C1 segment of cervical spinal cord (tissue), 14 donors: ENCODE measurements at regions not wholly inside any gene's neighbourhood (a gene's known extent, or its start where the extent isn't known, plus 50 kb on each side); places are given as distances from the start of the nearest gene placed in this dataset.

Source experiments
- DNase-seq, 14 donors: peaks; one replicate each; lab custom pipeline; 2025; lab: John Stamatoyannopoulos, UW

DNA sequence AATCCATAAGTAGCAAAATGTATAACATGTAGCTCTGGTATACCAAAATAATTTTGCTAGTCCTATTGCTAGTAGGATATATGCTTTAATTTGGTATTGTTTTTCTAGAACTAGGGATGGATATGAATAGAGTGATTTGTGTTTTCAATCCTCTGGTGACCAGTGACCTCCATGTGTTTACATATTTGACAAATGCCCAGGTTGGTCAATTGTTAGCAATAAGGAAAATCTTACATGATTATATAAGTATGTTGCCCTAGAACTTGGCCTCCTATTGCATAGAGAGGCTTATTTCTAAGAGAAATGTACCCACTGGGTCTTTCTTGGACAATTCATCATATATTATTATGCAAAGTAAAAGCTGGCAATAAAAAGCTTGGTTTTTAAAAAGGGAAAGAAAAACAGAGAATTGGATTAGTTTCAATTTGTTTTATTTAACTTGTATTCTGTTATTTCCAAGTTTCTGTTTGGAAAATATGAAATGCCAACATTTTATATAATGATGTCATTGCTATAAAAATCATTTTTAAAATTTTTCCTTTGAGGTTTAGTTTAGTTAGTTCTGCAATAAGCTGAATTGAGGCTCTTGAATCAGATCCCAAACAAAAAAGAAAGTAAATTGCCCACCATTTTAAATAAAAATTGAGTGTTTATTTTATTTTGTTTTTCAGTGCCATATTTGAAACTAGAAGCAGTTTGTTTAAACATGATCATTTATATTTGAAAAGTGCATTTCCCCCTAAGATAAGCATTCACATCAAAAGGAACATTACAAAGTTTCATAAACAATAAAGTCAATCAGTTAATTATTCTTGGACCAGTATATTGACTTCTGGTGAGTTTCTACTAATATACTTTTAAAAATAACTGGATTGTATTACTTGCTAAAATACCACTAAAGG, 210.9 kb downstream of the ZC3H11B start:
- no peak for DNase-seq

DNA sequence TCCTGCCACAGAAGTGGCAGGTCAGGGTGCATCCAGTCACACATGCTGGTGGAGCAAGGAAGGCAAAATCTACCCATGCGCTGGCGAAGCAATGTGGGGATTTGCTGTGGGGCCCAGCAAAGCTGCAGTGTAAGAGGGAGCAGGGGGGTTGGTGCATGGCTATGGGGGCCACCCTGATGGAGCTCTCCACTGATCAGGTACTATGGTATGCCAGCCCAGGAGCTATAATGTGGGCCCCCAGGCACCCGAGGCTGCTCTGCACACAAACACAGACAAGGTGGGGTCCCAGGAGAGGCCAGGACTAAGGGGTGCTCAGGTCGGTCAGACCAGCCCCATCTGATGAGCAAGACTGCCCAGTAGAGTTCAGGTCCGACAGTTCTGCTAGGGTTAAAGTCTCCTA, 213.5 kb downstream of the ZC3H11B start:
- DNase-seq: no peak

DNA sequence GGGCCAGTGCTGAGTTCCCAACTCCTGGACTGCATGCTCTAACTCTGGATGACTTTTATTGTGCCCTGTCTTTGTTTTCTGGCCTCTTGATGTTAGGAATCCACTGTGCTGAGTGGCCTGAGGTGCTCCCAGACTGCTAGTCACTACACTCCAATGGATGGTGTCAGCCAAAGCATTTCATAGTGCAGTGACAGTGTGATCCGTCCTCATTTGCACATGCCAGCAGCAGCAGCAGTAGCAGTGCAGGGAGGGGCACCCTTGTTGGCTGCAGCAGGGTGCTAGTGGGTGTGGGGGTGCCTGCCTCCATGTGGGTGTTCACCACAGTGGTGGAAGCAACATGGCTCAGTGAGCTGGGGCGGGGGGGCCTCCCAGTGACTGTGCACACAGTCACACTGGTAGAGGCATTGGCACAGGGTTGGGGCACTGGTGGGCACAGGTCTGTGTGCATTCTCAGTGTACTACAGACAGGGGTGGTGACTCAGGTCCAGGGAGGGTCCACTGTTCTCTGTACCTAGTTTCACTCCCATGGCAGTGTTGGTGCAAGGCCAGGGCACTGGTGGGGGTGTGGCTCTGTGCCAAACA, 214.0 kb downstream of the ZC3H11B start:
- DNase-seq: no peak

DNA sequence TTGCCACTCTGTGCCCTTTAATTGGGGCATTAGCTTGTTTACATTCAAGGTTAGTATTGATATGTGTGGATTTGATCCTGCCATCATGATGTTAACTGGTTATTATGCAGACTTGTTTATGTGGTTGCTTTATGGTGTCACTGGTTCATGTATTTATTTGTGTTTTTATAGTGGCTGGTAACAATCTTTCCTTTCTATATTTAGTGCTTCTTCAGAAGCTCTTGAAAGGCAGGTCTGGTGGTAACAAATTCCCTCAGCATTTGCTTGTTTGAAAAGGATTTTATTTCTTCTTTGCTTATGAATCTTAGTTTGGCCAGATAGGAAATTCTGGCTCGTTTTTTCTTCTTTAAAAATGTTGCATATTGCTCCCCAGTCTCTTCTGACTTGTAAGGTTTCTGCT, 215.4 kb downstream of the ZC3H11B start:
- no peak for DNase-seq

DNA sequence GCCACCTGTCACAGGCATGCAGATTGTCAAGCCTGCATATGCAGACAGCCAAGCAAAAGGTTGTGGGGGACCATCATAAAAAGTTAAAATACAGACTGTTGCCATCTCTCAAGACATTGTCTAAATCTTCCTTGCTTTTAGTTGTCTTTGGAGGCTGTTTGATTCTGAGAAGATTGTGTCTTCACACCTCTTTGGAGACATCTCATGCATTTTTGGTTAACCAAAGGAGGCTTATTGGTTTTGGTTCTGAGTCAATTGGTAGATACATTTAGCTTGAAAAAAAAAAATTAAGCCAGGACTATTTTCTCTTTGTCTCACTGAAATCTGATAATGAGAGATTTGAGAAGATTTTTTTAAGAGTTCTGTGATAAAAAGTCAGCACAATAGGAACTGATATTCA, 217.6 kb downstream of the LYPLAL1 start:
- no peak for DNase-seq

DNA sequence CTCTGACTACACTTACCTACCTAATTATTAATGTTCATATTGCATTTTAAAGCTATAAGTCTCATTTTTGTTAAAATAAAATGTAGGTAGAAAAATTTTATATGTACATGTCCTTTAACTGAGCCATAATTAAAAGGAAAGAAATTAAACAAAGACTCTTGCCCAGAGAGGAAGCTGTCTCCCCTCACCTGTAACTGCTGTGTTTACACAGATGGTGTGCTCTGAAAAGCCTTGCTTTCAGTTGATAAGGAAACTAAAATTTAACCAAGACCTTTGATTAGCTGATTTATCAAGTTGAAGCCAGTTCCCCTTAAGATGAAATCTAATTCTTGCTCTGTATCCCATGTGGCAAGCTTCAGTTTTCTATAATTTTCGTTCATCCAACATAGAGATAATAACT, 213.5 kb downstream of the LYPLAL1 start:
- DNase-seq: no peak

DNA sequence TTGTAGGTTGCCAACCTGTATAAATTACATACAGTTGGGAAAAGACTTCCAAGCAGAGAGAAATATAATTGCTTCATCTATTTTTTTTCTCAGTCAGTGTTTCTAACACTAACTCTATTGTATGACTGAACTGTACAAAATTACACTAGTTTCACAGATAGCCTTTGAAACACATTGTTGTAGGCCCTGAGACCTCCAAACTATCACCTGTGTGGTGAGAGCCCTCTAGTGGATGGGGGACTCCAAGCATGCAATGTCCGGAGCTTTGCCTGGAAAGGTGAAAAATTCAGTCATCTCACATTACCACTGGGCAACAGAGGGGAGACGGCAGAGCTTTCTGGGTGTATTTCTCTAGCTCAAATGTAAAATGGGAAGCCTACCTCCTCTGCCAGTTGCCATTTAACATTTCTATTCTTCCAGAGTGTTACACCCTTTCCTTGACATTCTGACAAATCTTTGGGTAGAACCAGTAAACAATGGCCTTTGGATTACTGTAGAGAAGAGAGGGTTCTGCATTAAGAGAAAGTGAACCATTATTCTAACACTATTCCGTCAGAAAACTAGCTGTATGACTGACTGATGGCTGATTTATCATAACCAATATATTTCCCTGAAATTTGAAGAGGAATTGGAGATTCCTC, 212.2 kb downstream of the LYPLAL1 start:
- peak in 6 of 14 donors; percentile 1 to 16 (median 6) for DNase-seq

DNA sequence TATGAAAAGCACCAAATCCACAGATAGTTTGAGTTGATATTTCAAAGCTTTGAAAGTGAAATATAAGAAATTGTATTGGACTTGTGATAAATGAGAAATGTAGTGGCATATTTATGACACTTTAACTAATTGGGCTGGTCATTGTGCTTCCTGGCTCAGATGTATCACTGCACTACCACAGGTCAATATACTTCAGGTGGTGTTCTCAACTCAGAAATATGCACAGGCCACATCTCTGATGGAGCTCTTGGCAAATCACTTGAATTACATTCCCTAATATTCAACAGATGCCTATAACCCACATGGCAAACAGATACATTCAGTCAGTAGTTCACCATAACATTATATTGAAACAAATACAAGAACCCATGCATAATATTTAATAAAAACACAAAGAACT, 209.6 kb downstream of the LYPLAL1 start:
- DNase-seq: no peak

DNA sequence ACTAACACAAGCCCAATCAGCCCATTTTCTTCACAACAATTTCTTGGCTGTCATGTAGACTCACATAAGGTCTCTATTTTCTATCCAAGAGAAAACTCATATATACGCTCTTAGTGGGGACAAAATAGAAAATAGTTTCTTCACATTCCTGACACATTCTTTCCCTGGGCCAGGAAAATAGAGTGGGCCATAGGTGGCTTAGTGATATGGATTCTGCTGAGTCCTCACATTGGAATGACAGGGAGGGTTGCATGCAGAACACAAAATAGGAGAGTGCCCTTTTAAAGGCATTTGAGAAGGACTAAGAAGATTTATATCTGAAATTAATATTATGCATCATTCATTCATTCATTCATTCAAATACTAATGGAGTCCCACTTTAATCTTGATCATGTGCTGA, 207.7 kb downstream of the LYPLAL1 start:
- no peak for DNase-seq

DNA sequence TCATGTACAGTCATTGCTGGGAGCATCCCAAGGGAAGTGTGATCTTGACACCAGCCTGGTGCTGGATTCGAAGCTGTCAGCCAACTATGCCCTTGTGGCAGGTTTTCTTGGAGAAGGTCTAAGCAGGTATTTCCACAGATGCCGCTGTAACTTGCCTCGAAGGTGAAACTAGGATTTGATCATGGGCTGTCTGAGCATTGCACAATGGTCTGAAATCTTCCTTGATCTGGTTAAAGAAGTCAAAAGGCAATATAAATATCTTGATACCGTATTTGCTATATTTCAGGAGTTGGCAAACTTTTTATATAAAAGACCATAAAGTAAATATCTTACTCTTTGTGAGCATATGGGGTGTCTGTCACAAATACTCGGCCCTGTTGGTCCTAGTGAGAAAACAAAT, 206.8 kb downstream of the LYPLAL1 start:
- no peak for DNase-seq

DNA sequence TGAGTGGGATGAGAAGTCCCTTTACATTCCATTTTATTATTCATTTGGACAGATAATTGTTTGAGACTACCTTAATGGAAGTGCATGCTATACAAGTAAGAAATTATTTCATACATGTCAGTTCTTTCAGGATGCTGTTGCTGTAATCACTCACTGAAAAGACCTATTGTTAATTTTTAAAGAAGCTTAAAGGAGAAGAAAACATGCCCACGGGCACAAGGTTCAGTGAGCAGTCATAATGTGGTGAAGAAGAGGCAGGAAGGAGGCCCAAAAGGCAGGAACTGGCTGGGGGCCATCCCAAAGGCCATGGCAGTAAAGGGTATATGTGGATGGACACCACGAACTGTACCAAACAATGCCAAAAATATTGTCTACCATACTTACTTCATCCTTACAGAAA, 206.0 kb downstream of the LYPLAL1 start:
- no peak for DNase-seq

DNA sequence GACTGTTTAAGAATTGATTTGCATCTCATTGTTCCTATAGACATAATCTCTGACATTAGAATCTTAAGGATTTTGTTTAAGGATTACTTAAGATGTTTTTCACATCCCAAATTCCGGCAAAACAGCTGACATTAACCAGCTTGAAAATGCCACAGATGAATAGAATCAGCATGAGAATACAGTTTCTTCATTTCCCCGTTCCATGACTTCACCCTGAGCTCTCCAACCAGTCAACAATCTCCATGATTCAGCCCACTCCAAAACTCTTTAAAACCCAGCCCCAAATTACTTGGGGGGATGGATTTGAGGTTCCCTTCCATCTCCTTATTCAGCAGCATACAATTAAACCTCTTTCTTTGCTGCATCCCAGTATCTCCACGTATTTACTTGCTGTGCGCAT, 201.0 kb downstream of the LYPLAL1 start:
- DNase-seq: no peak

DNA sequence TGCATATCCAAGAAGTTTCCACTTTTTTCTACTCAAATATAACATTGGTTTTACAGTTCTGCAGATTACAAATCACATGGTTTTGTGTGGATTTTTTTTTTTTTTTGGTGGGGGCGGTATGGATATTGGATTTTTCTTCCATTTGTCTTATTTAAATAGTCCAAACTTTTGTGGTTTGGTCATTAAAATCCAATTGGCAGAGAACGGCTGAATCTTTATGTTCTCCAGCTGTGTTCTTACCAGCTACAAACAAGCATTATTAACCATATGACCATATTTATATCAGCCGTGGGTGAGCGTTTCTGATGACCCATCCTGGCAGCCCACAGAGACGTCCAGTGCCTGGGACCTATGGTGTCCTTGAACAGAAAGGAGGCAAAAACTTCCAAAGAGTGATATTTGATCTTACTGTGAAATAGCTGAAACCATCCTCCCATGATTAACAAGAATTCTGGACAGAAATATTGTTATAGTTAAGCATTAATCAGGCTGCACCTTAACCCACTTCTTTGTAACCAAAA, 200.4 kb downstream of the LYPLAL1 start:
- DNase-seq: no peak

DNA sequence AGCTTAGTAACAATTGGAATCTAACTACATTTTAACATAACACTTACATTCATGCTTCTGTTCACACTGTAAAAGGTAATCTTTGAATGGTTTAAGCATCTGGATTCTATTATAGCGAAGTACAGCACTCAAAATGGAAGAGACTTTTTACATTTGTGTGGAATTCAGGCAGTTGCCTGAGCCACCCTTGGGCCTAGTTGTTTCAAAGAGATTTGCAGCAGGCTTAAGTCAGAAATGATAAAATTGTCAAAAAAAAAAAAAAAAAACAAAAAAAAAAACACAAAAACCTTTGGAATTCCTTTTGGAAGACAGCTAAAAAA, 199.9 kb downstream of the LYPLAL1 start:
- DNase-seq: no peak

DNA sequence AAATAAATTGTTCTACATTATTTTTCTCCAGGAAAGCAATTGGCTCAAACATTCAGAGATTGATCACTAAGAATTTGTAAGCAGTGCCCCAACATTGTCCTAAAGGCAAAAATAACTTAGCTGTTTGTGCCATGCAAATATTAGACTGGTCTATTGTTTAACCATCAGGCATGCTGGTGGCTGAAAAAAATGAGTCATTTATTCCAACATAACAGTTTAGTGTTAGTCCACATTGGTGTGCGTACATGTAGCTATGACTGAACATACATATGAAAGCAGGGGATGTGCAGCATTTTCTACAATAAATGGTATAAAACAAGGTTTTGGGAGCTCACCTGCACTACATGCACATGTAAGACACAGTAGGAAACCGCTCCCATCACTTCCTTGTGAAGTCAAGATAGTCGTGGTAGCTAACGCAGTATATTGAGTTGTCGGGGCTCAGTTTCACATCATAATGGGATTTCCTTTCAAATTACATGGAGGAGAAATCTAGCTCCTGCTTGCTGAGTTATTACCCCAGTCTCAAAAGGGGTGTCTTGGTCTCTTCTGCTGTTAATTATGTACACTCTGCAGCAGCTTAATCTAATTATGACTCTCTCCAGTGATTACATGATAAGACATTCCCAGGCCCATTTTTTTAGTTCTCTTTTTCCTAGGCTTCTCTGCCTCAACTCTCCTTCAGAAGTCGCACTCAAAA, 199.4 kb downstream of the LYPLAL1 start:
- no peak for DNase-seq

DNA sequence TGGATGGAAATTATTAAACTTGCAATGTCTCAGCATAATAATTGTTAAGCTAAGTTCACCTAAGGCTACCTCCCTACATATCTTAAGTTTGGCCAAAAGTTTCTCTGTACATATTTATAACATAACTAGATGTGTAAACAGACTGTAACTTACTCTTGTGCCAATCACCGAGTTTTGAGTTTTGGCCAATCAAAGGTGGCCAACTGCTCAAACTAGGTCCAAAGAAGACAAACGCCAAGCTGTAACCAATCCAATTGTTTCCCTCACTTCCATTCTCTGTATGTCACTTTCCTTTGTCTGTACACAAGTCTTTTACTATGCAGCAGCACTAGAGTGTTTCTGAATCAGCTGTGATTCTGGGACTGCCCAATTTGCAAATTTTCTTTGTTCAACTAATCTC, 197.8 kb downstream of the LYPLAL1 start:
- no peak for DNase-seq

DNA sequence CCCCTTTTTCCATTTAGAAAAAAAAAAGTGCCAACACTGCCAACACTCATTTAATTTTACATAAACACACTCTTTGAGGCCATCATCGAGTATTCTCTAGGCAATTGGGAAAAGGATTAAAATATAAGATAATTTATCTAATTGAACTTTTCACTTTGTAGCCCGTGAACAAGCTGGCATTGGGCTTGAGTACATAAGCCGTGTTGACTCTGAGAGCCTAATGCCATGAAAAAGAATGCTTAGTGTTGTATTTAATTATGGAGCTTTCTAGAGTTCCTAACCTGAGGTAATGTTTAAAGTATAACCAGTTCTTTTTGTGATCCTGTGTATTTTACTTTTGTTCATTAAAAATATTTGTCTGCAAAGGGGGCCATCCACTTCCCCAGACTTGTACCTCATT, 193.8 kb downstream of the LYPLAL1 start:
- DNase-seq: no peak

DNA sequence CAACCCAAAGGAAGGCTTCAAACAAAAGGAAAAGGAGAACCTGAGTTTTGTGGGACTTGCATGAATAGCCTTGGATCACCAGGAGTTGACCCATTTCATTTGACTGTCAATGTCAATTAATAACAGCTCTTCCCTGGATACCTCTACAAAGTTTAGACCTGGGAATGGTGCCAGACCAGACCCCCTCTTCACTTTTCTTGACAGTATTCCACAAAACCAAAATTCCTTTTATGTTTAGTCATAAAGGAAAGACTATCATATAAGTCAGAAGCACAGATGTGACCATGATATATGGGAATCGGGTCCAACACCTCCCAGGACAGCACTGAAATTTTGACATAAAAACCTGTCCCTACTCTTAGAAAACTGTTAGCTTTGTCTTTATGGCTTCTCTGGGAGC, 191.8 kb downstream of the LYPLAL1 start:
- DNase-seq: no peak

DNA sequence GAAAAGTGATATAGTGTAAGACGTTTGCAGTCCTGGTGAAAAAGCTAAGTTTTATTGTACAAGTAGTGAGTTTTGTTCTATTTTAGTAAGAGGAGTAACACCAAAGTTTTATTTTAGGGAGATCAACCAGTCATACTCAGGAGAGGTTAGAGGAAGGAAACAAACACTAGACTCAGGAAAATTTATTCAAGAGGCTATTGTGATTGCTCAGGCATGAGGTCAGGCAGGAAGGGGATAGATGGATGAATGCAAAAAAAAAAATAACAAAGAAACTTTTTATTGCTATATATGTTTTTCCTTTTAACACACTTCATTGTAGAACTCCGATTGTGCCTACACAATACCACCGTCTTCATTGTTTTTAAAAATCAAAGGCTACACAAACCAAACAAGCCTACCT, 189.0 kb downstream of the LYPLAL1 start:
- DNase-seq: no peak

DNA sequence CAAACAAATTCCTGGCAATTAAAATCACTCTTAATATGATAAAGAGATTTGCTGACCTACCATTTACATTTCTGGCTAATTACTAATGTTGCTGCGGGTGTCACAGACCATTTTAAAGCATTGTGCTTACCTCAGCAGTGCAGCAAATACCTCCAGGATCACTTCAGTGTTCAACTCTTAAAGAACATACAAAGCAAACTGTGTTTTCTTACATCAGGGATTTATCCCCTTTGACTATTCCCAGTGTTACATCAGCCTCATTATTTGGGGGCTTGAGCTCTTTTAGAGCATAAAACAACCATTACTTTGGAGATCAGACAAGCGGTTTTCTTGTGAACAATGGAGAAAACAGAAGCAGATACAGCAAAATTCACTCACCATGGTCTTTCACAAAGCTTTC, 185.4 kb downstream of the LYPLAL1 start:
- DNase-seq: no peak

DNA sequence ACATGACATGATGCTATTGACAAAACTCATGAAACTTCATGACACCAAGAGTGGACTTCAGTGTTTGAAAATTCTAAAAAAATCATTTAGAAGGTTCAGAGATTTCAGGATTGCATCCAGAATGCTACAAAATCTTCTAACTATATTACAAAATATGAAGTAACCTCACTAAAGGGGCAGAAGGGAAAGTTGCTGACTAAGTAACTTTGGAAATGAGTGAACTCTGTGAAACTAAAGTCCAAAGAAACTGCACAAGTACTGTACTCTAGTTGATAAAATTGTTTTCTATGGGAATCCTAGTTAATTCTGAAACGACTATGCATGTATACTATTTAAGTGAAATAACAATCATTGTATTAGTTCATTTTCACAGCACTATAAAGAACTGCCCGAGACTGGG, 184.4 kb downstream of the LYPLAL1 start:
- no peak for DNase-seq

DNA sequence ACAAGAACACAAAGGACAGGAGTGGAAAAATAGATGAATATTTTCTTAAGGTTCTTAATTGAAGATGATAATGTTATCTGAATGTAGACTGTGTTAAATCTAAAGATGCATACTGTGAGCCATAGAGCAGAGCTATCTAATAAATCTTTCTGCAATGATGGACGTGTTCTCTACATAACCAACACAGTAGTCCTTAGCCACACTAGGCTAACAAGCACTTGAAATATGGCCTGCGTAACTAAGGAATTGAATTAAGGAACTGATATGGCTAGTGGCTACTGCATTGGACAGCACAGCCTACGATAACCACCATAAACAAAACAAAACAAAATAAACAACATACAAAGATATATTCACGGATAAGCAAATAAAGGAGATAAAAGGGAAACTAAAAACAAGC, 181.3 kb downstream of the LYPLAL1 start:
- DNase-seq: no peak
